ENCODE measurements at regions not wholly inside any gene's neighbourhood (a gene's known extent, or its start where the extent isn't known, plus 50 kb on each side); places are given as distances from the start of the nearest gene placed in this dataset.

GRCh38 chr2:173666171-173666888, 298.8 kb downstream of the SP3 start:
- TF ChIP-seq CTCF (IDR thresholded peaks at IDR 0.05; ENCODE audit: low read length) (no peak), EZH2 (optimal IDR thresholded peaks at IDR 0.05; ENCODE audit: low read depth, low read length) (no peak)
